ENCODE measurements at regions not wholly inside any gene's neighbourhood (a gene's known extent, or its start where the extent isn't known, plus 50 kb on each side); places are given as distances from the start of the nearest gene placed in this dataset.

DNA sequence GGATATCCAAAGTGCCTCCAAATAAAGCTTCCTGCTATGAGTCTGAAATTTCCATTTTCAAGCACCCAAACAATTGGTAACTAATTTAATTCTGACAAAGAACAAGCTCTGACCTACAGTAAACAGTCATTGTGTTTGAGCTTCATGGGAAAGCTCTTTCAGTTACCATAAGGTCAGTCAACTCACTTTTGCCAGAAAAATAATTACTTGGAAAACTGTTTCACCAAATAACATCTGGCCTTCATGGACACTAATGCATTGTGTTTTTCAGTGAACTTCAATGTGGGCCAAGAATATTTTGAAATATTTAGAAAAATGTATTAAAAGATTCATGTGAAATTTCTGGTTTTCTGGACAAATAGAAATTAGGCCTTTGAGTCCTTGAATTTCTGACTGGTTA is 369.9 kb downstream of the GALR1 start:
- in situ Hi-C loops (cut with MboI; ENCODE audit: low pct_unique_long_range_greater_than_20kb, low sequenced_read_pairs, unreplicated experiment), result no loop called here
- TF ChIP-seq, protein P1, sequence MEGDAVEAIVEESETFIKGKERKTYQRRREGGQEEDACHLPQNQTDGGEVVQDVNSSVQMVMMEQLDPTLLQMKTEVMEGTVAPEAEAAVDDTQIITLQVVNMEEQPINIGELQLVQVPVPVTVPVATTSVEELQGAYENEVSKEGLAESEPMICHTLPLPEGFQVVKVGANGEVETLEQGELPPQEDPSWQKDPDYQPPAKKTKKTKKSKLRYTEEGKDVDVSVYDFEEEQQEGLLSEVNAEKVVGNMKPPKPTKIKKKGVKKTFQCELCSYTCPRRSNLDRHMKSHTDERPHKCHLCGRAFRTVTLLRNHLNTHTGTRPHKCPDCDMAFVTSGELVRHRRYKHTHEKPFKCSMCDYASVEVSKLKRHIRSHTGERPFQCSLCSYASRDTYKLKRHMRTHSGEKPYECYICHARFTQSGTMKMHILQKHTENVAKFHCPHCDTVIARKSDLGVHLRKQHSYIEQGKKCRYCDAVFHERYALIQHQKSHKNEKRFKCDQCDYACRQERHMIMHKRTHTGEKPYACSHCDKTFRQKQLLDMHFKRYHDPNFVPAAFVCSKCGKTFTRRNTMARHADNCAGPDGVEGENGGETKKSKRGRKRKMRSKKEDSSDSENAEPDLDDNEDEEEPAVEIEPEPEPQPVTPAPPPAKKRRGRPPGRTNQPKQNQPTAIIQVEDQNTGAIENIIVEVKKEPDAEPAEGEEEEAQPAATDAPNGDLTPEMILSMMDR (IDR thresholded peaks at IDR 0.05; ENCODE audit: extremely low read depth, insufficient read depth, missing control alignments), result no peak

GRCh38 chr18:77622009-77622692 is 372.5 kb downstream of the GALR1 start:
- in situ Hi-C loops (cut with MboI; ENCODE audit: low pct_unique_long_range_greater_than_20kb, low sequenced_read_pairs, unreplicated experiment), result no loop called here
- TF ChIP-seq, protein P1 (IDR thresholded peaks at IDR 0.05; ENCODE audit: extremely low read depth, insufficient read depth, missing control alignments), result no peak
- no peak for DNase-seq (ENCODE audit: low spot score)

More for the DNA sequence above, 369.9 kb downstream of the GALR1 start:
- no peak for DNase-seq (ENCODE audit: low spot score)

GRCh38 chr18:77632758-77633157 is 383.1 kb downstream of the GALR1 start:
- no peak for DNase-seq (ENCODE audit: low spot score)
- in situ Hi-C loops (cut with MboI; ENCODE audit: low pct_unique_long_range_greater_than_20kb, low sequenced_read_pairs, unreplicated experiment), result no loop called here
- TF ChIP-seq, protein P1 (IDR thresholded peaks at IDR 0.05; ENCODE audit: extremely low read depth, insufficient read depth, missing control alignments), result no peak

GRCh38 chr18:77634494-77634893 is 384.8 kb downstream of the GALR1 start:
- in situ Hi-C loops (cut with MboI; ENCODE audit: low pct_unique_long_range_greater_than_20kb, low sequenced_read_pairs, unreplicated experiment), result no loop called here
- TF ChIP-seq, protein P1 (IDR thresholded peaks at IDR 0.05; ENCODE audit: extremely low read depth, insufficient read depth, missing control alignments), result no peak
- no peak for DNase-seq (ENCODE audit: low spot score)

GRCh38 chr18:77635451-77635850 is 385.8 kb downstream of the GALR1 start:
- in situ Hi-C loops (cut with MboI; ENCODE audit: low pct_unique_long_range_greater_than_20kb, low sequenced_read_pairs, unreplicated experiment), result no loop called here
- DNase-seq (ENCODE audit: low spot score), result no peak
- TF ChIP-seq, protein P1 (IDR thresholded peaks at IDR 0.05; ENCODE audit: extremely low read depth, insufficient read depth, missing control alignments), result no peak

DNA sequence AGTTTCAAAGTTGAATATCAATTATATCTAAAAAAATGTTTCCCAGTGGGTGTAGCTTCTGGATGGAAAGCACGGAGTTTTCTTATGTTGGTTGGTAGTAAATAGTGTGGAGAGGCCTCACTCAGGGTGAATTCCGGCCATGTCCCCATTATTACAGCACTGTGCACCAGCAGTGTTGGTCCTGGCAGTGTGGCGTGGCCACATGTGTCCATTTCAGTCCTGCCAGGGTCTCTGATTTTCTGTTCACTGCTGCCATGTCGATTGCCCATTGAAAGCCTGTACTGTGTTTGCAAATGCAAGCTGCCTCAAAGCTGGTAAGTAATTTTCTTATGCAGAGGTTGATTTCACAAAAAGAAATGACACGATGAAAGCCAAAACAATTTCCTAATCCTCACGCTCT is 386.2 kb downstream of the GALR1 start:
- in situ Hi-C loops (cut with MboI; ENCODE audit: low pct_unique_long_range_greater_than_20kb, low sequenced_read_pairs, unreplicated experiment), result no loop called here
- TF ChIP-seq, protein P1 (IDR thresholded peaks at IDR 0.05; ENCODE audit: extremely low read depth, insufficient read depth, missing control alignments), result no peak
- DNase-seq (ENCODE audit: low spot score), result no peak
